ENCODE measurements at regions not wholly inside any gene's neighbourhood (a gene's known extent, or its start where the extent isn't known, plus 50 kb on each side); places are given as distances from the start of the nearest gene placed in this dataset.

DNA sequence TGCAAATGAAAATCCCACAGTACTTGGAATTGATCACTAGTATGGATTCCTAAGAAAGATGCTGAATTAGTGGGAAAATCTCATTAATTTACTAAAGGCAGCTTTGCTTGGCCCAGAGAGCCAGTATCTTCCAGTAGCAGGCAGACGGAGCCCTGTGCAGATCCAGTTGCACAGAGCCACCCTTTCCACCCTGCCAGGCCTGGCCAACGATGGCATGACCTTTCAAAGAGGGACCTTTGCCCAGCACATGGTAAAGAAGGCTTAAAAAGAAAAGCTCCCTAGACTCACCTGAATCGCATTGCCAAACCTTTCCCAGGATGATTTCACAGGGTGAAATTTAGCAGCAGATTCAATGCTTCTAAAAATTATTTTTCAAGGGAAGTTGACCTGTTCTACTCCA lies 170.5 kb upstream of the CAMK1G start:
- TF ChIP-seq NANOG (IDR thresholded peaks at IDR 0.05; ENCODE audit: borderline replicate concordance), result no peak
- TF ChIP-seq, protein P1, sequence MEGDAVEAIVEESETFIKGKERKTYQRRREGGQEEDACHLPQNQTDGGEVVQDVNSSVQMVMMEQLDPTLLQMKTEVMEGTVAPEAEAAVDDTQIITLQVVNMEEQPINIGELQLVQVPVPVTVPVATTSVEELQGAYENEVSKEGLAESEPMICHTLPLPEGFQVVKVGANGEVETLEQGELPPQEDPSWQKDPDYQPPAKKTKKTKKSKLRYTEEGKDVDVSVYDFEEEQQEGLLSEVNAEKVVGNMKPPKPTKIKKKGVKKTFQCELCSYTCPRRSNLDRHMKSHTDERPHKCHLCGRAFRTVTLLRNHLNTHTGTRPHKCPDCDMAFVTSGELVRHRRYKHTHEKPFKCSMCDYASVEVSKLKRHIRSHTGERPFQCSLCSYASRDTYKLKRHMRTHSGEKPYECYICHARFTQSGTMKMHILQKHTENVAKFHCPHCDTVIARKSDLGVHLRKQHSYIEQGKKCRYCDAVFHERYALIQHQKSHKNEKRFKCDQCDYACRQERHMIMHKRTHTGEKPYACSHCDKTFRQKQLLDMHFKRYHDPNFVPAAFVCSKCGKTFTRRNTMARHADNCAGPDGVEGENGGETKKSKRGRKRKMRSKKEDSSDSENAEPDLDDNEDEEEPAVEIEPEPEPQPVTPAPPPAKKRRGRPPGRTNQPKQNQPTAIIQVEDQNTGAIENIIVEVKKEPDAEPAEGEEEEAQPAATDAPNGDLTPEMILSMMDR (conservative IDR thresholded peaks at IDR 0.05; ENCODE audit: low read depth in 2 of 2), result no peak
- no peak for TF ChIP-seq CREB1 (CRISPR knock-in tag; IDR thresholded peaks at IDR 0.05; ENCODE audit: low read depth)
- no peak for TF ChIP-seq EZH2 (IDR thresholded peaks at IDR 0.05; ENCODE audit: low read depth, unreplicated experiment)
- TF ChIP-seq, protein P2, sequence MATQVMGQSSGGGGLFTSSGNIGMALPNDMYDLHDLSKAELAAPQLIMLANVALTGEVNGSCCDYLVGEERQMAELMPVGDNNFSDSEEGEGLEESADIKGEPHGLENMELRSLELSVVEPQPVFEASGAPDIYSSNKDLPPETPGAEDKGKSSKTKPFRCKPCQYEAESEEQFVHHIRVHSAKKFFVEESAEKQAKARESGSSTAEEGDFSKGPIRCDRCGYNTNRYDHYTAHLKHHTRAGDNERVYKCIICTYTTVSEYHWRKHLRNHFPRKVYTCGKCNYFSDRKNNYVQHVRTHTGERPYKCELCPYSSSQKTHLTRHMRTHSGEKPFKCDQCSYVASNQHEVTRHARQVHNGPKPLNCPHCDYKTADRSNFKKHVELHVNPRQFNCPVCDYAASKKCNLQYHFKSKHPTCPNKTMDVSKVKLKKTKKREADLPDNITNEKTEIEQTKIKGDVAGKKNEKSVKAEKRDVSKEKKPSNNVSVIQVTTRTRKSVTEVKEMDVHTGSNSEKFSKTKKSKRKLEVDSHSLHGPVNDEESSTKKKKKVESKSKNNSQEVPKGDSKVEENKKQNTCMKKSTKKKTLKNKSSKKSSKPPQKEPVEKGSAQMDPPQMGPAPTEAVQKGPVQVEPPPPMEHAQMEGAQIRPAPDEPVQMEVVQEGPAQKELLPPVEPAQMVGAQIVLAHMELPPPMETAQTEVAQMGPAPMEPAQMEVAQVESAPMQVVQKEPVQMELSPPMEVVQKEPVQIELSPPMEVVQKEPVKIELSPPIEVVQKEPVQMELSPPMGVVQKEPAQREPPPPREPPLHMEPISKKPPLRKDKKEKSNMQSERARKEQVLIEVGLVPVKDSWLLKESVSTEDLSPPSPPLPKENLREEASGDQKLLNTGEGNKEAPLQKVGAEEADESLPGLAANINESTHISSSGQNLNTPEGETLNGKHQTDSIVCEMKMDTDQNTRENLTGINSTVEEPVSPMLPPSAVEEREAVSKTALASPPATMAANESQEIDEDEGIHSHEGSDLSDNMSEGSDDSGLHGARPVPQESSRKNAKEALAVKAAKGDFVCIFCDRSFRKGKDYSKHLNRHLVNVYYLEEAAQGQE (IDR thresholded peaks at IDR 0.05; ENCODE audit: unreplicated experiment), result no peak
- TF ChIP-seq POLR2AphosphoS5 (IDR thresholded peaks at IDR 0.05; ENCODE audit: low read depth), result no peak
- TF ChIP-seq EZH2phosphoT487 (IDR thresholded peaks at IDR 0.05; ENCODE audit: unreplicated experiment), result no peak
- no peak for TF ChIP-seq JUNB (IDR thresholded peaks at IDR 0.05; ENCODE audit: unreplicated experiment)
- TF ChIP-seq ZNF331 (CRISPR knock-in tag; IDR thresholded peaks at IDR 0.05; ENCODE audit: low read depth), result no peak

Data from GM23338 (cell line).